OCI-LY7 (cell line): ENCODE measurements at regions not wholly inside any gene's neighbourhood (a gene's known extent, or its start where the extent isn't known, plus 50 kb on each side); places are given as distances from the start of the nearest gene placed in this dataset.

Experiments used
- CTCF ChIP-seq: fragments of 200-600 bp; sonication (generic); conservative IDR thresholded peaks from 2 replicates; pipeline ENCODE4 v1.5.1; 2014; ENCODE audit warnings: mild to moderate bottlenecking, antibody characterized with exemption, low read length, moderate library complexity, mixed read lengths
- EZH2phosphoT487 ChIP-seq: fragments of 200-600 bp; sonication (generic); IDR thresholded peaks from 2 replicates; pipeline ENCODE4 v1.6.1; 2018; ENCODE audit warnings: low read depth, borderline replicate concordance, mild to moderate bottlenecking, mixed run types, antibody characterized with exemption, low read length, moderate library complexity, mixed read lengths

GRCh38 chr3:145943952-145944351, 217.0 kb downstream of the PLOD2 start:
- TF ChIP-seq CTCF (no peak), EZH2phosphoT487 (no peak)
